ENCODE measurements at regions not wholly inside any gene's neighbourhood (a gene's known extent, or its start where the extent isn't known, plus 50 kb on each side); places are given as distances from the start of the nearest gene placed in this dataset.

DNA sequence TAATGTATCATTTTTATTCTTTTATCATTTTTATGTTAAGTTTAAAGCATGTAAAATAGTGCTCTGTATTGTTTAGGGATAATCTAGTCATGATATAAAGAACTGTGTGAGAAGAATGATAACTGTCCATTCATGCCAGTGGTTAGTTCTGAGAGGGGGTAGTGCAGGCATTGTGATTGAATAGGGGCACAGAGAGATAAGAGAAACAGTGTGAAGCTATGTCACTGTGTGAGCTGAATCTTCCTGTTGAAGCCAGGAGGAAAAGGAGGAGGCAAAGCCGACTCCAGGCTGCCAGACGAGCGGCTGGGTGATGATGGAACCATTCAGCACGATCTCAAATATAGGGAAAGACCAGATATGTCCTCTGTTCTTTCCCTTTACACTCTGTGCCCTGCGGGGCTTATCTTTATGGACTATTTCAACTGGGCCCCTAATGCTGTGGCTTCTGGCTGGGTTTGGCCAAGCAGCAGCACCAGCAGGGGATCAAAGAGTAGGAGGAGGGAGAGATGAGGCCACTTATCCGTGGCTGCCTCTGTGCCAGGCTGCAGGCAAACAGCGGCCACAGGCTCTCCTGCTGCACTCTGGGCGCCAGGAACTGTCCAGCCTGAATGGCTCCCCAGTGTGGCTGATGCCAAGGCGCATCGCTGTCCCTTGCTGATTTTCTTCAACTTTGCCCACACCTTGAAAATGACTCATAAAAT, 128.0 kb downstream of the SPP2 start:
- H3K9me3 ChIP-seq (ENCODE audit: control insufficient read depth, insufficient read depth, low read length) = no peaks in the 10 kb centered on the region
- no peak overlapping the region for H3K4me3 ChIP-seq (ENCODE audit: low read length)
- H3K79me2 ChIP-seq (ENCODE audit: control insufficient read depth, low read length) = no peaks in the 10 kb centered on the region
- no peak overlapping the region for H3K27ac ChIP-seq (ENCODE audit: low read depth, low read length)
- TF ChIP-seq EZH2phosphoT487 (IDR thresholded peaks at IDR 0.05; ENCODE audit: borderline replicate concordance, low read length) = no peak
- TF ChIP-seq, protein P1, sequence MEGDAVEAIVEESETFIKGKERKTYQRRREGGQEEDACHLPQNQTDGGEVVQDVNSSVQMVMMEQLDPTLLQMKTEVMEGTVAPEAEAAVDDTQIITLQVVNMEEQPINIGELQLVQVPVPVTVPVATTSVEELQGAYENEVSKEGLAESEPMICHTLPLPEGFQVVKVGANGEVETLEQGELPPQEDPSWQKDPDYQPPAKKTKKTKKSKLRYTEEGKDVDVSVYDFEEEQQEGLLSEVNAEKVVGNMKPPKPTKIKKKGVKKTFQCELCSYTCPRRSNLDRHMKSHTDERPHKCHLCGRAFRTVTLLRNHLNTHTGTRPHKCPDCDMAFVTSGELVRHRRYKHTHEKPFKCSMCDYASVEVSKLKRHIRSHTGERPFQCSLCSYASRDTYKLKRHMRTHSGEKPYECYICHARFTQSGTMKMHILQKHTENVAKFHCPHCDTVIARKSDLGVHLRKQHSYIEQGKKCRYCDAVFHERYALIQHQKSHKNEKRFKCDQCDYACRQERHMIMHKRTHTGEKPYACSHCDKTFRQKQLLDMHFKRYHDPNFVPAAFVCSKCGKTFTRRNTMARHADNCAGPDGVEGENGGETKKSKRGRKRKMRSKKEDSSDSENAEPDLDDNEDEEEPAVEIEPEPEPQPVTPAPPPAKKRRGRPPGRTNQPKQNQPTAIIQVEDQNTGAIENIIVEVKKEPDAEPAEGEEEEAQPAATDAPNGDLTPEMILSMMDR (IDR thresholded peaks at IDR 0.05; ENCODE audit: low read depth, low read length, poor library complexity, severe bottlenecking) = no peak
- H3K4me2 ChIP-seq (ENCODE audit: low read length) = no peak overlapping the region
- H3K9me2 ChIP-seq (replicated peaks; ENCODE audit: control insufficient read depth, low read length) = no peaks in the 10 kb centered on the region
- H3K36me3 ChIP-seq (ENCODE audit: control insufficient read depth, low read length) = no peaks in the 10 kb centered on the region
- no peaks in the 10 kb centered on the region for H3K27me3 ChIP-seq (ENCODE audit: control insufficient read depth, low read length)
- H4K20me1 ChIP-seq (ENCODE audit: control insufficient read depth, insufficient read depth, low read depth, low read length) = no peaks in the 10 kb centered on the region
- H3K4me1 ChIP-seq (ENCODE audit: control insufficient read depth, low read length) = no peaks in the 10 kb centered on the region
- no peaks in the 10 kb centered on the region for H3F3A ChIP-seq (ENCODE audit: control insufficient read depth, insufficient read depth)

GRCh38 chr2:234175649-234176048, 125.1 kb downstream of the SPP2 start:
- H3F3A ChIP-seq (ENCODE audit: control insufficient read depth, insufficient read depth) = no peaks in the 10 kb centered on the region

GRCh38 chr2:234174742-234175141, 124.2 kb downstream of the SPP2 start:
- TF ChIP-seq, protein P1 (IDR thresholded peaks at IDR 0.05; ENCODE audit: low read depth, low read length, poor library complexity, severe bottlenecking) = no peak
- TF ChIP-seq EZH2phosphoT487 (IDR thresholded peaks at IDR 0.05; ENCODE audit: borderline replicate concordance, low read length) = no peak
- Histone ChIP-seq H3K9me2 (replicated peaks; ENCODE audit: control insufficient read depth, low read length) (no peaks in the 10 kb centered on the region), H3K4me3 (ENCODE audit: low read length) (no peak overlapping the region), H3K4me2 (ENCODE audit: low read length) (no peak overlapping the region), H3K27ac (ENCODE audit: low read depth, low read length) (no peak overlapping the region), H3K27me3 (ENCODE audit: control insufficient read depth, low read length) (no peaks in the 10 kb centered on the region; the same call in 1 of the 2 replicates), H3K36me3 (ENCODE audit: control insufficient read depth, low read length) (no peaks in the 10 kb centered on the region), H3F3A (ENCODE audit: control insufficient read depth, insufficient read depth) (no peaks in the 10 kb centered on the region), H4K20me1 (ENCODE audit: control insufficient read depth, insufficient read depth, low read depth, low read length) (no peaks in the 10 kb centered on the region), H3K79me2 (ENCODE audit: control insufficient read depth, low read length) (no peaks in the 10 kb centered on the region), H3K4me1 (ENCODE audit: control insufficient read depth, low read length) (no peaks in the 10 kb centered on the region), H3K9me3 (ENCODE audit: control insufficient read depth, insufficient read depth, low read length) (no peaks in the 10 kb centered on the region)

More at GRCh38 chr2:234175649-234176048, 125.1 kb downstream of the SPP2 start:
- Histone ChIP-seq H3K27me3 (ENCODE audit: control insufficient read depth, low read length) (no peaks in the 10 kb centered on the region), H3K4me2 (ENCODE audit: low read length) (no peak overlapping the region), H4K20me1 (ENCODE audit: control insufficient read depth, insufficient read depth, low read depth, low read length) (no peaks in the 10 kb centered on the region), H3K9me2 (replicated peaks; ENCODE audit: control insufficient read depth, low read length) (no peaks in the 10 kb centered on the region), H3K36me3 (ENCODE audit: control insufficient read depth, low read length) (no peaks in the 10 kb centered on the region), H3K4me3 (ENCODE audit: low read length) (no peak overlapping the region), H3K27ac (ENCODE audit: low read depth, low read length) (no peak overlapping the region), H3K9me3 (ENCODE audit: control insufficient read depth, insufficient read depth, low read length) (no peaks in the 10 kb centered on the region), H3K79me2 (ENCODE audit: control insufficient read depth, low read length) (no peaks in the 10 kb centered on the region), H3K4me1 (ENCODE audit: control insufficient read depth, low read length) (no peaks in the 10 kb centered on the region)
- TF ChIP-seq, protein P1 (IDR thresholded peaks at IDR 0.05; ENCODE audit: low read depth, low read length, poor library complexity, severe bottlenecking) = no peak
- no peak for TF ChIP-seq EZH2phosphoT487 (IDR thresholded peaks at IDR 0.05; ENCODE audit: borderline replicate concordance, low read length)
